GM12892 (cell line): ENCODE measurements at regions not wholly inside any gene's neighbourhood (a gene's known extent, or its start where the extent isn't known, plus 50 kb on each side); places are given as distances from the start of the nearest gene placed in this dataset.

ENCODE experiments used
- POLR2A ChIP-seq: IDR thresholded peaks from 2 replicates; pipeline ENCODE4 v1.6.1; 2011; ENCODE audit warnings: low read depth, low read length, control low read depth
- POLR2AphosphoS5 ChIP-seq: IDR thresholded peaks from 2 replicates; pipeline ENCODE4 v1.6.1; 2011; ENCODE audit warnings: low read depth, low read length, control low read depth

DNA sequence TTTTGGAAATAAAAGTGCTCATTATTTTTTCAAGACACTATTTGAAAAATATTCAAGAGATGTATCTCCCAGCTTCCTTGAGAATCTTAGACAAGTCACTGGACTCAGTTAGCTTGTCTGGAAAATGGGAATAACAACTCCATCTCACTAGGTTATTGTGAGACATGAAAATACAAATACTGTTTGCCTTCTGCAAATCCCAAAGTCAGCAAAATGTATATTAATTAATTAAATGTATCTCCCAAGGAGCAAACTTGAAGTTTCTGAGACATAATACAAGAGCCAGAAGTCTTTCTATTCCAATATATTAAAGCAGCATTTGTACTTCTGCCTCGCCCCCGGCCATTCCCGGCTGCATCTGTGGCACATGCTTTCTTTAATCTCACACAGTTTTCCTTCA, 54.6 kb upstream of the ID4 start:
- TF ChIP-seq POLR2AphosphoS5: no peak
- TF ChIP-seq POLR2A: no peak
